Gastrocnemius medialis (tissue), 4 donors: ENCODE measurements at regions not wholly inside any gene's neighbourhood (a gene's known extent, or its start where the extent isn't known, plus 50 kb on each side); places are given as distances from the start of the nearest gene placed in this dataset.

ENCODE experiments used
- ATAC-seq, 2 donors: fragments of 150-250 bp; one replicate each; pipeline ENCODE4 v1.9.1; 2016
- DNase-seq, 2 donors: peaks; one replicate each; pipeline ENCODE4 v3.0.0-alpha.2; 2019
- H3K27ac ChIP-seq, 4 donors: fragments of 200-600 bp; sonication (generic); 1 replicate in 1 of 4; 2 replicates in 3 of 4; pipeline ENCODE4 v1.5.1; 2016 to 2018; ENCODE audit warnings: mild to moderate bottlenecking in 2 of 4, moderate library complexity in 1 of 4
- H3K27me3 ChIP-seq, 3 donors: fragments of 200-600 bp; sonication (generic) in 2 of 3; 1 replicate in 1 of 3; 2 replicates in 2 of 3; pipeline versions ENCODE4 v1.5.1 to v1.6.0; 2016 to 2019; ENCODE audit warnings: mild to moderate bottlenecking in 1 of 3, moderate library complexity in 1 of 3
- H3K36me3 ChIP-seq, 2 donors: fragments of 200-600 bp; sonication (generic) in 1 of 2; one replicate each; pipeline ENCODE4 v1.5.1; 2017 to 2018
- H3K4me1 ChIP-seq, 2 donors: fragments of 200-600 bp; sonication (generic) in 1 of 2; one replicate each; pipeline ENCODE4 v1.5.1; 2016 to 2017; ENCODE audit warnings: mild to moderate bottlenecking in 2 of 2
- H3K4me3 ChIP-seq, 4 donors: fragments of 200-600 bp; sonication (generic) in 3 of 4; 1 replicate in 1 of 4; 2 replicates in 3 of 4; pipeline ENCODE4 v1.5.1; 2016 to 2019; ENCODE audit warnings: mild to moderate bottlenecking in 2 of 4
- H3K9me3 ChIP-seq, 3 donors: fragments of 200-600 bp; sonication (generic) in 2 of 3; 1 replicate in 1 of 3; 2 replicates in 2 of 3; pipeline ENCODE4 v1.5.1; 2016 to 2019
- CTCF ChIP-seq, 5 experiments: fragments of 450-650 bp in 3 of 5; fragments of 200-600 bp in 2 of 5; sonication (generic) in 2 of 5; IDR thresholded peaks in 4 of 5; conservative IDR thresholded peaks in 1 of 5; 1 replicate in 4 of 5; 2 replicates in 1 of 5; pipeline ENCODE4 v1.5.1; 2016 to 2019; ENCODE audit warnings: antibody characterized with exemption in 5 of 5, mild to moderate bottlenecking in 3 of 5, moderate library complexity in 3 of 5
- POLR2A ChIP-seq, 2 donors: fragments of 450-650 bp; IDR thresholded peaks; one replicate each; pipeline ENCODE4 v1.6.1; 2017; ENCODE audit warnings: antibody characterized with exemption in 2 of 2, mild to moderate bottlenecking in 2 of 2, moderate library complexity in 2 of 2
- in situ Hi-C, 4 donors: fragments of 200-750 bp; cut with MboI; loops; one replicate each; pipeline versions ENCODE4 v1.15.0 to v1.8.0; 2017; ENCODE audit warnings: low sequenced_read_pairs in 4 of 4
- intact Hi-C: fragments of 100-400 bp; cut with DNase I; formaldehyde crosslinking; loops from one replicate; pipeline ENCODE4 v1.15.1; 2023; ENCODE audit warnings: low total_unique reads

- no peaks in the 10 kb centered on the region for H3K4me1 ChIP-seq
- intact Hi-C loops = no loop called here
- TF ChIP-seq POLR2A (IDR thresholded peaks at IDR 0.05) (no peak), CTCF (IDR thresholded peaks at IDR 0.05 in 4 of 5, conservative IDR thresholded peaks at IDR 0.05 in 1 of 5) (no peak)
- H3K9me3 ChIP-seq = no peaks in the 10 kb centered on the region
- no peaks in the 10 kb centered on the region for H3K36me3 ChIP-seq
- H3K27me3 ChIP-seq = peaks cover 13 to 26% (median 14%) of the 10 kb centered on the region in 3 donors
- H3K27ac ChIP-seq = no peak overlapping the region
- in situ Hi-C loops = loop anchor here in 2 of 4 donors (25.0 kb wide), 2 partner anchors 291 to 916 kb away; no protein-coding TSS in a partner anchor
- ATAC-seq (no peak), DNase-seq (no peak)
- H3K4me3 ChIP-seq = no peak overlapping the region
Measured at GRCh38 chrX:2577844-2578466, 77.2 kb upstream of the DHRSX start.

- in situ Hi-C loops = loop anchor here in 2 of 4 donors (25.0 kb wide), 2 partner anchors 289 to 914 kb away; no protein-coding TSS in a partner anchor
- H3K4me1 ChIP-seq = no peaks in the 10 kb centered on the region
- no peak for ATAC-seq
- no peak overlapping the region for H3K27ac ChIP-seq
- no peaks in the 10 kb centered on the region for H3K36me3 ChIP-seq
- TF ChIP-seq POLR2A (IDR thresholded peaks at IDR 0.05) (no peak), CTCF (IDR thresholded peaks at IDR 0.05 in 4 of 5, conservative IDR thresholded peaks at IDR 0.05 in 1 of 5) (no peak)
- no peak overlapping the region for H3K4me3 ChIP-seq
- H3K27me3 ChIP-seq = peaks cover 2 to 14% (median 7%) of the 10 kb centered on the region in 3 donors
- no peak for DNase-seq
- H3K9me3 ChIP-seq = no peaks in the 10 kb centered on the region
- intact Hi-C loops = no loop called here
Measured at GRCh38 chrX:2576793-2577192, 76.0 kb upstream of the DHRSX start.

GRCh38 chrX:2574271-2574670 lies 73.5 kb upstream of the DHRSX start:
- intact Hi-C loops = no loop called here

GRCh38 chrX:2572740-2573139 lies 72.0 kb upstream of the DHRSX start:
- peak in 1 of 2 donors; percentile 60 for ATAC-seq
- H3K27me3 ChIP-seq = no peaks in the 10 kb centered on the region
- no peaks in the 10 kb centered on the region for H3K36me3 ChIP-seq
- TF ChIP-seq CTCF (IDR thresholded peaks at IDR 0.05 in 4 of 5, conservative IDR thresholded peaks at IDR 0.05 in 1 of 5) (no peak), POLR2A (IDR thresholded peaks at IDR 0.05) (no peak)
- in situ Hi-C loops = no loop called here
- H3K27ac ChIP-seq = no peak overlapping the region
- DNase-seq = no peak
- no peaks in the 10 kb centered on the region for H3K9me3 ChIP-seq
- H3K4me1 ChIP-seq = no peaks in the 10 kb centered on the region
- H3K4me3 ChIP-seq = no peak overlapping the region
- intact Hi-C loops = no loop called here

More at GRCh38 chrX:2574271-2574670, 73.5 kb upstream of the DHRSX start:
- no peak overlapping the region for H3K4me3 ChIP-seq
- H3K4me1 ChIP-seq = no peaks in the 10 kb centered on the region
- ATAC-seq (no peak), DNase-seq (no peak)
- H3K36me3 ChIP-seq = no peaks in the 10 kb centered on the region
- H3K9me3 ChIP-seq = no peaks in the 10 kb centered on the region
- H3K27me3 ChIP-seq = no peaks in the 10 kb centered on the region
- TF ChIP-seq POLR2A (IDR thresholded peaks at IDR 0.05) = no peak
- TF ChIP-seq CTCF (IDR thresholded peaks at IDR 0.05 in 4 of 5, conservative IDR thresholded peaks at IDR 0.05 in 1 of 5) = no peak
- H3K27ac ChIP-seq = no peak overlapping the region
- in situ Hi-C loops = no loop called here

GRCh38 chrX:2568125-2568524 lies 67.3 kb upstream of the DHRSX start:
- DNase-seq = no peak
- no peaks in the 10 kb centered on the region for H3K27me3 ChIP-seq
- no peaks in the 10 kb centered on the region for H3K9me3 ChIP-seq
- TF ChIP-seq CTCF (IDR thresholded peaks at IDR 0.05 in 4 of 5, conservative IDR thresholded peaks at IDR 0.05 in 1 of 5) (no peak), POLR2A (IDR thresholded peaks at IDR 0.05) (no peak)
- no peak overlapping the region for H3K4me3 ChIP-seq
- H3K36me3 ChIP-seq = no peaks in the 10 kb centered on the region
- no peaks in the 10 kb centered on the region for H3K4me1 ChIP-seq
- intact Hi-C loops = no loop called here
- in situ Hi-C loops = no loop called here
- ATAC-seq = no peak
- H3K27ac ChIP-seq = no peak overlapping the region
